IMR-90 (cell line): ENCODE measurements at regions not wholly inside any gene's neighbourhood (a gene's known extent, or its start where the extent isn't known, plus 50 kb on each side); places are given as distances from the start of the nearest gene placed in this dataset.

ENCODE experiments used
- CEBPB ChIP-seq: IDR thresholded peaks from 2 replicates; pipeline ENCODE4 v1.6.1; 2012; ENCODE audit warnings: low read depth, low read length, improper control_type of control experiment
- MXI1 ChIP-seq: IDR thresholded peaks from 2 replicates; pipeline ENCODE4 v1.6.1; 2012; ENCODE audit warnings: low read depth, mild to moderate bottlenecking, low read length, moderate library complexity, borderline replicate concordance
- POLR2A ChIP-seq: IDR thresholded peaks from 2 replicates; pipeline ENCODE4 v1.6.1; 2012; ENCODE audit warnings: mild to moderate bottlenecking, low read depth, low read length
- RFX5 ChIP-seq: IDR thresholded peaks from 2 replicates; pipeline ENCODE4 v1.8.0; 2012; ENCODE audit warnings: low read depth, mild to moderate bottlenecking, low read length, moderate library complexity
- SMC3 ChIP-seq: fragments of 150-350 bp; IDR thresholded peaks from 2 replicates; pipeline ENCODE4 v1.6.1; 2016; ENCODE audit warnings: low read depth, mild to moderate bottlenecking, antibody characterized with exemption, low read length, moderate library complexity
- USF2 ChIP-seq: fragments of 150-350 bp; IDR thresholded peaks from 2 replicates; pipeline ENCODE4 v1.6.1; 2017; ENCODE audit warnings: mild to moderate bottlenecking, antibody characterized with exemption, low read length, low read depth
- TF ChIP-seq, protein P1 (sequence below): conservative IDR thresholded peaks from 2 replicates; pipeline ENCODE4 v1.5.1; 2012; ENCODE audit warnings: mild to moderate bottlenecking, low read depth, low read length, improper control_type of control experiment

- TF ChIP-seq, protein P1, sequence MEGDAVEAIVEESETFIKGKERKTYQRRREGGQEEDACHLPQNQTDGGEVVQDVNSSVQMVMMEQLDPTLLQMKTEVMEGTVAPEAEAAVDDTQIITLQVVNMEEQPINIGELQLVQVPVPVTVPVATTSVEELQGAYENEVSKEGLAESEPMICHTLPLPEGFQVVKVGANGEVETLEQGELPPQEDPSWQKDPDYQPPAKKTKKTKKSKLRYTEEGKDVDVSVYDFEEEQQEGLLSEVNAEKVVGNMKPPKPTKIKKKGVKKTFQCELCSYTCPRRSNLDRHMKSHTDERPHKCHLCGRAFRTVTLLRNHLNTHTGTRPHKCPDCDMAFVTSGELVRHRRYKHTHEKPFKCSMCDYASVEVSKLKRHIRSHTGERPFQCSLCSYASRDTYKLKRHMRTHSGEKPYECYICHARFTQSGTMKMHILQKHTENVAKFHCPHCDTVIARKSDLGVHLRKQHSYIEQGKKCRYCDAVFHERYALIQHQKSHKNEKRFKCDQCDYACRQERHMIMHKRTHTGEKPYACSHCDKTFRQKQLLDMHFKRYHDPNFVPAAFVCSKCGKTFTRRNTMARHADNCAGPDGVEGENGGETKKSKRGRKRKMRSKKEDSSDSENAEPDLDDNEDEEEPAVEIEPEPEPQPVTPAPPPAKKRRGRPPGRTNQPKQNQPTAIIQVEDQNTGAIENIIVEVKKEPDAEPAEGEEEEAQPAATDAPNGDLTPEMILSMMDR, result no peak
- TF ChIP-seq CEBPB, result no peak
- no peak for TF ChIP-seq MXI1
- no peak for TF ChIP-seq POLR2A
- TF ChIP-seq USF2, result no peak
- no peak for TF ChIP-seq RFX5
- TF ChIP-seq SMC3, result no peak
These were observed 75.9 kb upstream of the SPHKAP start for GRCh38 chr2:228257379-228257778.
